HG03175 (cell line): ENCODE measurements at regions not wholly inside any gene's neighbourhood (a gene's known extent, or its start where the extent isn't known, plus 50 kb on each side); places are given as distances from the start of the nearest gene placed in this dataset.

Source experiments
- ATAC-seq: cut with Tn5 transposase; IDR thresholded peaks from one replicate; pipeline ENCODE4 v1.9.1; 2021; ENCODE audit warnings: mild to moderate bottlenecking, moderate library complexity; ENCODE audit not compliant: unreplicated experiment

DNA sequence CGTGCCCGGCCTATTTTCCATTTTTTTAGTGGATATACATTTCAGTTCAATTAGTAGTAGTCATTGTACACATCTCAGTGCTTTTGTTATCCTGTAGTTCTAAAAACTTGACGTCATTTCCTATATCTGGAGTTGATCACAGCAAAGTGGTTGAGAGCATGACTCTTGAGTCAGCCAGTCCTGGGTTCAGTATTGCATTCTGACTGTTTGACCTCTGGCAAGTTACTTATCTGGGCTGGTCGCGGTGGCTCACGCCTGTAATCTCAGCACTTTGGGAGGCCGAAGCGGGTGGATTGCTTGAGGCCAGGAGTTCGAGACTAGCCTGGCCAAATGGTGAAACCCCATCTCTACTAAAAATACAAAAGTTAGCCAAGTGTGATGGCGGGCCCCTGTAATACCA is 50.4 kb upstream of the PPM1B start:
- no peak for ATAC-seq
